Hepatocyte (in vitro differentiated cells): ENCODE measurements at regions not wholly inside any gene's neighbourhood (a gene's known extent, or its start where the extent isn't known, plus 50 kb on each side); places are given as distances from the start of the nearest gene placed in this dataset.
A peak's percentile ranks its signal among the peaks of the same experiment; 100 is the strongest.
"Not testable (repeated sequence)": the region's sequence is repeated elsewhere in the genome, so short reads cannot be mapped to it uniquely, and the experiment has no call there.

Experiments
- DNase-seq: peaks from one replicate; pipeline ENCODE4 v3.0.0-alpha.2; 2016; ENCODE audit warnings: low spot score
- H2AFZ ChIP-seq: fragments of 200-600 bp; sonication (generic); 2 replicates; pipeline ENCODE4 v1.6.0; 2016; ENCODE audit warnings: antibody characterized with exemption, mild to moderate bottlenecking
- H3K27ac ChIP-seq: fragments of 200-600 bp; sonication (generic); 2 replicates; pipeline ENCODE4 v1.5.1; 2016; ENCODE audit warnings: mild to moderate bottlenecking
- H3K27me3 ChIP-seq: fragments of 200-600 bp; sonication (generic); 2 replicates; pipeline ENCODE4 v1.6.1; 2016
- H3K36me3 ChIP-seq: fragments of 200-600 bp; sonication (generic); replicated peaks from 2 replicates; pipeline ENCODE4 v1.5.1; 2016; ENCODE audit warnings: low read depth; ENCODE audit not compliant: insufficient read depth
- H3K4me1 ChIP-seq: fragments of 200-600 bp; sonication (generic); 2 replicates; pipeline ENCODE4 v1.5.1; 2016; ENCODE audit warnings: mild to moderate bottlenecking, moderate library complexity; ENCODE audit not compliant: insufficient read depth
- H3K4me2 ChIP-seq: fragments of 200-600 bp; sonication (generic); 2 replicates; pipeline ENCODE4 v1.6.0; 2016
- H3K4me3 ChIP-seq: fragments of 200-600 bp; sonication (generic); 2 replicates; pipeline ENCODE4 v1.5.1; 2016; ENCODE audit warnings: mild to moderate bottlenecking
- H3K79me2 ChIP-seq: fragments of 200-600 bp; sonication (generic); 2 replicates; pipeline ENCODE4 v1.6.0; 2017; ENCODE audit warnings: mild to moderate bottlenecking
- H3K9me2 ChIP-seq: fragments of 200-600 bp; sonication (generic); replicated peaks from 2 replicates; pipeline ENCODE4 v1.6.0; 2017; ENCODE audit warnings: mild to moderate bottlenecking; ENCODE audit not compliant: insufficient read depth
- H3K9me3 ChIP-seq: fragments of 200-600 bp; sonication (generic); 2 replicates; pipeline ENCODE4 v1.5.1; 2016; ENCODE audit warnings: low read depth, mild to moderate bottlenecking
- H4K20me1 ChIP-seq: fragments of 200-600 bp; sonication (generic); 2 replicates; pipeline ENCODE4 v1.6.0; 2016; ENCODE audit warnings: mild to moderate bottlenecking; ENCODE audit not compliant: insufficient read depth, poor library complexity, severe bottlenecking
- EZH2 ChIP-seq: fragments of 200-600 bp; sonication (generic); IDR thresholded peaks from 2 replicates; pipeline ENCODE4 v1.6.1; 2016; ENCODE audit warnings: antibody characterized with exemption, mild to moderate bottlenecking, borderline replicate concordance
- EZH2phosphoT487 ChIP-seq: fragments of 200-600 bp; sonication (generic); IDR thresholded peaks from one replicate; pipeline ENCODE4 v1.6.1; 2018; ENCODE audit warnings: antibody characterized with exemption, mild to moderate bottlenecking, low read depth, moderate library complexity; ENCODE audit not compliant: unreplicated experiment, severe bottlenecking
- WGBS: methylation state at CpG from one replicate; pipeline ENCODE4 v1.1.6; 2016; ENCODE audit warnings: low lambda C conversion rate; ENCODE audit errors: missing lambda C conversion rate; 5-methylcytosine and 5-hydroxymethylcytosine counted together
- TF ChIP-seq, protein P1 (sequence below): fragments of 200-600 bp; sonication (generic); IDR thresholded peaks from 2 replicates; pipeline ENCODE4 v1.5.1; 2016; ENCODE audit warnings: antibody characterized with exemption, mild to moderate bottlenecking; ENCODE audit not compliant: poor library complexity

DNA sequence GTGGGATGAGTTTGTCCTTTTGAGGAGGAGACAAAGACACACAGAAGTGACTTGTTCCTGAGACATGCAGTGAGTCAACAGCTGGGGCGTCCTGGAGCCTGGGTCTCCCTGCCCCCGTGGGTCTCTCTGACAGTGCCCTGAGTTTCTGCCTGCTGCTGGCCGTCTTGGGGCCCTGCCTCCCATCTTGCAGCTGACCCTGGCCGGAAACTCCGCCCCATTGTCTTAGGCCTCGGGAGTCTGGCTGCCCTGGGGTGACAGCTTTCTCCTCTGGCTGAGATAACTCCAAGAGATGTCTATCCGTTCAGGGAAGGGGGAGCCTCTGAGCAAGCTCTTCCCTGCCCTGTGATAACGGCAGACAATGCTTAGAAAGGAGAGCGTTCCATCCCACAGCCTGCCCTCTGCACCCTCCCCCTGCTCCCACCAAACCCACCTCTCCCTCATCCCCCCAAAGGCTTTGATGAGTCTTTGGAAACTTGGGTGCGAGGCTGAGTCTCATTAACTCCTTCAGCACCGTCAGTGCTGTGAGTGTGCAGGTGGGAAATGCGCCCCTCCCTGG is 69.5 kb upstream of the PODXL start:
- H3K27ac ChIP-seq, result peak overlapping the region; percentile 69
- no peak overlapping the region for H3K4me3 ChIP-seq

DNA sequence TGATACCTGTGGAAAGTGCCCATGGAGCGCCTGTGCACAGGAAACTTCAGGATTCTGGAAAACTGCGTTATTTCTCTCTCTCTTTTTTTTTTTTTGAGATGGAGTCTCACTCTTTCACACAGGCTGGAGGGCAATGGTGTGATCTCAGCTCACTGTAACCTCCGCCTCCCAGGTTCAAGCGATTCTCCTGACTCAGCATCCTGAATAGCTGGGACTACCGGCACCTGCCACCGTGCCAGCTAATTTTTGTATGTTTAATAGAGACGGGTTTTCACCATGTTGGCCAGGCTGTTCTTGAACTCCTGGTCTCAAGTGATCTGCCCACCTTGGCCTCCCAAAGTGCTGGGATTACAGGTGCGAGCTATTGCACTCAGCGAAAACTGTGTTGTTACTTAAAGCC is 68.9 kb upstream of the PODXL start:
- not testable (repeated sequence) for H3K4me3 ChIP-seq, H4K20me1 ChIP-seq, H3K4me2 ChIP-seq, H3K9me3 ChIP-seq, DNase-seq, H3K36me3 ChIP-seq, H3K79me2 ChIP-seq, H2AFZ ChIP-seq, H3K27me3 ChIP-seq, H3K9me2 ChIP-seq
- H3K27ac ChIP-seq, result peak overlapping the region; percentile 69
- peaks cover 13% of the 10 kb centered on the region for H3K4me1 ChIP-seq
- WGBS, result 84% methylated on average over 9 of the region's 9 CpGs

More for the DNA sequence above, 69.5 kb upstream of the PODXL start:
- peaks cover 8% of the 10 kb centered on the region for H3K4me1 ChIP-seq
- no peaks in the 10 kb centered on the region for H3K27me3 ChIP-seq
- H3K4me2 ChIP-seq, result peak overlapping the region; percentile 24
- no peaks in the 10 kb centered on the region for H3K79me2 ChIP-seq
- H3K9me3 ChIP-seq, result no peaks in the 10 kb centered on the region
- peak; percentile 71 for DNase-seq
- TF ChIP-seq, protein P1, sequence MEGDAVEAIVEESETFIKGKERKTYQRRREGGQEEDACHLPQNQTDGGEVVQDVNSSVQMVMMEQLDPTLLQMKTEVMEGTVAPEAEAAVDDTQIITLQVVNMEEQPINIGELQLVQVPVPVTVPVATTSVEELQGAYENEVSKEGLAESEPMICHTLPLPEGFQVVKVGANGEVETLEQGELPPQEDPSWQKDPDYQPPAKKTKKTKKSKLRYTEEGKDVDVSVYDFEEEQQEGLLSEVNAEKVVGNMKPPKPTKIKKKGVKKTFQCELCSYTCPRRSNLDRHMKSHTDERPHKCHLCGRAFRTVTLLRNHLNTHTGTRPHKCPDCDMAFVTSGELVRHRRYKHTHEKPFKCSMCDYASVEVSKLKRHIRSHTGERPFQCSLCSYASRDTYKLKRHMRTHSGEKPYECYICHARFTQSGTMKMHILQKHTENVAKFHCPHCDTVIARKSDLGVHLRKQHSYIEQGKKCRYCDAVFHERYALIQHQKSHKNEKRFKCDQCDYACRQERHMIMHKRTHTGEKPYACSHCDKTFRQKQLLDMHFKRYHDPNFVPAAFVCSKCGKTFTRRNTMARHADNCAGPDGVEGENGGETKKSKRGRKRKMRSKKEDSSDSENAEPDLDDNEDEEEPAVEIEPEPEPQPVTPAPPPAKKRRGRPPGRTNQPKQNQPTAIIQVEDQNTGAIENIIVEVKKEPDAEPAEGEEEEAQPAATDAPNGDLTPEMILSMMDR, result no peak
- TF ChIP-seq EZH2 (no peak), EZH2phosphoT487 (no peak)
- no peaks in the 10 kb centered on the region for H3K36me3 ChIP-seq
- 19% methylated on average over 12 of the region's 12 CpGs for WGBS
- H3K9me2 ChIP-seq, result no peaks in the 10 kb centered on the region
- H4K20me1 ChIP-seq, result no peaks in the 10 kb centered on the region
- H2AFZ ChIP-seq, result no peak overlapping the region

GRCh38 chr7:131624536-131624935 is 68.1 kb upstream of the PODXL start:
- no peak overlapping the region for H3K4me3 ChIP-seq
- H3K79me2 ChIP-seq, result no peaks in the 10 kb centered on the region
- H4K20me1 ChIP-seq, result no peaks in the 10 kb centered on the region
- no peak overlapping the region for H2AFZ ChIP-seq
- no peak for DNase-seq
- peaks cover 21% of the 10 kb centered on the region for H3K4me1 ChIP-seq
- H3K27ac ChIP-seq, result no peak overlapping the region
- H3K9me2 ChIP-seq, result no peaks in the 10 kb centered on the region
- H3K9me3 ChIP-seq, result no peaks in the 10 kb centered on the region
- WGBS, result 77% methylated on average over 7 of the region's 7 CpGs
- no peak overlapping the region for H3K4me2 ChIP-seq
- H3K36me3 ChIP-seq, result no peaks in the 10 kb centered on the region
- TF ChIP-seq EZH2phosphoT487, result no peak
- TF ChIP-seq, protein P1, result no peak
- TF ChIP-seq EZH2, result no peak
- H3K27me3 ChIP-seq, result no peaks in the 10 kb centered on the region

DNA sequence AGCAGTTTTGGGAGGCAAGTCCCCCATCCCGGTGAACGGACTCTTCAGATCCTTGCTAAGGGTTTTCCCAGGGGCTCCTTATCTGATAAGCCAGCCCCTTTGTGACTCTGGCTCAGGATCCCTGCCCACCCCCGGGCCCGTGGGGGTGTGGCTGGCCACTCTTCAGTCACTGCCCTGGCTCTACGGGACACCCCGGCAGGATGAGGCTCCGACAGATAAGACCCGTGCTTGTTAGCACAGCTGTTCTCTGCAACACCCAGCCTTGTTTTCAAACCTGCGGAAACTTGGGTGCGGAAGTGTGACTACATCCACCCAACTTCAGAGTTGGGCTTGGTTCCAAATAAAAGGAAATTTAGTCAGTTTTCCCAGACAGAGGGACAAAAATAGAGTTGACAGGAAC is 66.7 kb upstream of the PODXL start:
- 34% methylated on average over 10 of the region's 10 CpGs for WGBS
- Histone ChIP-seq H3K9me2 (no peaks in the 10 kb centered on the region), H3K9me3 (no peaks in the 10 kb centered on the region), H4K20me1 (no peaks in the 10 kb centered on the region), H3K4me1 (peaks cover 30% of the 10 kb centered on the region), H3K4me3 (no peak overlapping the region), H3K27ac (no peak overlapping the region), H3K4me2 (no peak overlapping the region), H3K79me2 (no peaks in the 10 kb centered on the region), H2AFZ (no peak overlapping the region), H3K27me3 (no peaks in the 10 kb centered on the region), H3K36me3 (no peaks in the 10 kb centered on the region)
- TF ChIP-seq EZH2phosphoT487 (no peak), EZH2 (no peak)
- TF ChIP-seq, protein P1, result no peak
- DNase-seq, result no peak
